ENCODE measurements at regions not wholly inside any gene's neighbourhood (a gene's known extent, or its start where the extent isn't known, plus 50 kb on each side); places are given as distances from the start of the nearest gene placed in this dataset.

DNA sequence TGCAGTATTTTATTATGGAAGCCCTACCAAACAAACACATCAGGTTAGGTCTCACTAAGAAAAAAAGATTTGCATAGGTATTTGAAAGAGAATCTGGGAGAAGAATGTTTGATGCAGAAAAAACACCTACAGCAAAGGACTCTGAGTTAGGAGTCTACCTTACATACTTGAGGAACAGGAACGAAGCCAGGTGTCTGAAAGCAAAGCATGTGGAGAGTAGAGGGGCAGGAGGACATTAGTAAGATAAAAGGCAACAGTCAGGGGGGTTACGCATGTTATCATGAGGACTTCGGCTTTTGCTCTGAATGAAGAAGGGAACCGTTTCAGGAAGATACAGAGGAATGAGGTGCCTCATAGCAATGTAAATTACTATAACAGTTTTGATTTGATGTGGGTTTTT lies 87.9 kb upstream of the PTER start:
- no peak overlapping the region for H2AK5ac ChIP-seq (ENCODE audit: low read depth, low read length)
- H3K14ac ChIP-seq (ENCODE audit: insufficient read length) = no peak overlapping the region
- POLR2A ChIA-PET (ENCODE audit: partially characterized antibody) = no interaction called here
- 47% methylated on average over 4 of the region's 4 CpGs; no CpG with 5 or more reads in 1 of the 2 experiments for WGBS, 2 experiments (ENCODE audit: extremely low coverage in 1 of 2, insufficient coverage in 1 of 2, insufficient read length in 1 of 2, insufficient replicate concordance in 2 of 2, low coverage in 1 of 2, low lambda C conversion rate in 2 of 2, missing lambda C conversion rate in 1 of 2)
- H2BK120ac ChIP-seq (replicated peaks; ENCODE audit: low read depth, low read length) = no peak overlapping the region
- no peaks in the 10 kb centered on the region for H4K20me1 ChIP-seq (replicated peaks in 1 of 2; ENCODE audit: control insufficient read depth in 1 of 2, insufficient read depth in 2 of 2, low read length in 2 of 2)
- no peak overlapping the region for H2BK12ac ChIP-seq (ENCODE audit: low read depth, low read length)
- H2BK20ac ChIP-seq (ENCODE audit: low read length) = no peak overlapping the region
- H3K23ac ChIP-seq (ENCODE audit: insufficient read length) = no peak overlapping the region
- H2BK15ac ChIP-seq (ENCODE audit: low read length) = no peak overlapping the region
- no peaks in the 10 kb centered on the region for H3K79me1 ChIP-seq (ENCODE audit: low read depth, low read length)
- H3K27me3 ChIP-seq (replicated peaks in 1 of 4; ENCODE audit: control insufficient read depth in 3 of 4, extremely low read depth in 1 of 4, insufficient read depth in 3 of 4, low read length in 3 of 4) = no peaks in the 10 kb centered on the region
- 0 out of 4 replicates have a peak, but pooled peaks cover 0 to 5% of the 10 kb centered on the region in 2 experiments for H3K9me3 ChIP-seq (ENCODE audit: insufficient read depth in 2 of 2, low read depth in 1 of 2, low read length in 1 of 2)
- CTCF ChIA-PET (ENCODE audit: partially characterized antibody) = no interaction called here
- no peaks in the 10 kb centered on the region for H3K23me2 ChIP-seq (ENCODE audit: low read depth, low read length)
- no peak overlapping the region for H3K4ac ChIP-seq (replicated peaks; ENCODE audit: insufficient read length, low read depth, low read length)
- H3K4me2 ChIP-seq (ENCODE audit: insufficient read depth in 1 of 2, low read depth in 2 of 2, low read length in 2 of 2) = 0 out of 4 replicates have a peak overlapping the region, but pooled peaks of 1 of the 2 experiments have one; percentile 6
- no peak overlapping the region for H3K56ac ChIP-seq (replicated peaks; ENCODE audit: insufficient read length, low read depth, low read length)
- no peak overlapping the region for H3K18ac ChIP-seq (ENCODE audit: extremely low read depth, low read length)
- TF ChIP-seq TCF12 (IDR thresholded peaks at IDR 0.05; ENCODE audit: low read depth, low read length) = peak; percentile 82; the same call in 1 of the 2 replicates
- peak; percentile 67 for TF ChIP-seq MAX (IDR thresholded peaks at IDR 0.05)
- TF ChIP-seq TEAD4 (IDR thresholded peaks at IDR 0.05; ENCODE audit: low read depth, low read length) = no peak
- TF ChIP-seq CBX8 (IDR thresholded peaks at IDR 0.05; ENCODE audit: borderline replicate concordance, low read depth, low read length) = no peak
- H4K5ac ChIP-seq (ENCODE audit: insufficient read length, low read depth, low read length) = no peak overlapping the region
- no peaks in the 10 kb centered on the region for H3K79me2 ChIP-seq (ENCODE audit: control insufficient read depth in 1 of 2, insufficient read depth in 2 of 2, low read length in 2 of 2)
- H2AFZ ChIP-seq (ENCODE audit: low read length) = no peak overlapping the region
- no peak overlapping the region for H3K9ac ChIP-seq (replicated peaks in 1 of 4; ENCODE audit: extremely low read depth in 1 of 4, low read depth in 3 of 4, low read length in 3 of 4)
- H3K4me1 ChIP-seq (replicated peaks in 1 of 4; ENCODE audit: control insufficient read depth in 3 of 4, insufficient read depth in 4 of 4, low read length in 3 of 4) = peaks cover 0 to 4% (median 1%) of the 10 kb centered on the region in 4 experiments; a peak in 1 of 7 replicates
- H2BK5ac ChIP-seq (ENCODE audit: low read depth, low read length) = no peak overlapping the region
- DNase-seq (ENCODE audit: low read depth in 1 of 2, low spot score in 2 of 2) = no peak
- no peak overlapping the region for H4K91ac ChIP-seq (replicated peaks; ENCODE audit: insufficient read length, low read length)
- H4K8ac ChIP-seq (ENCODE audit: extremely low read depth, insufficient read depth, low read length) = no peak overlapping the region
- H3K4me3 ChIP-seq (ENCODE audit: extremely low read depth in 1 of 4, insufficient read depth in 2 of 4, low read depth in 3 of 4, low read length in 4 of 4) = no peak overlapping the region
- no peak overlapping the region for H3K27ac ChIP-seq (ENCODE audit: low read depth, low read length)
- peak; percentile 70 for FAIRE-seq
- H3K36me3 ChIP-seq (ENCODE audit: control insufficient read depth in 2 of 4, insufficient read depth in 4 of 4, low read length in 3 of 4) = peaks cover 0 to 9% (median 0%) of the 10 kb centered on the region in 4 experiments; a peak in 2 of 8 replicates
